ENCODE measurements at regions not wholly inside any gene's neighbourhood (a gene's known extent, or its start where the extent isn't known, plus 50 kb on each side); places are given as distances from the start of the nearest gene placed in this dataset.
"Not testable (repeated sequence)": the region's sequence is repeated elsewhere in the genome, so short reads cannot be mapped to it uniquely, and the experiment has no call there.

- TF ChIP-seq, protein P1, sequence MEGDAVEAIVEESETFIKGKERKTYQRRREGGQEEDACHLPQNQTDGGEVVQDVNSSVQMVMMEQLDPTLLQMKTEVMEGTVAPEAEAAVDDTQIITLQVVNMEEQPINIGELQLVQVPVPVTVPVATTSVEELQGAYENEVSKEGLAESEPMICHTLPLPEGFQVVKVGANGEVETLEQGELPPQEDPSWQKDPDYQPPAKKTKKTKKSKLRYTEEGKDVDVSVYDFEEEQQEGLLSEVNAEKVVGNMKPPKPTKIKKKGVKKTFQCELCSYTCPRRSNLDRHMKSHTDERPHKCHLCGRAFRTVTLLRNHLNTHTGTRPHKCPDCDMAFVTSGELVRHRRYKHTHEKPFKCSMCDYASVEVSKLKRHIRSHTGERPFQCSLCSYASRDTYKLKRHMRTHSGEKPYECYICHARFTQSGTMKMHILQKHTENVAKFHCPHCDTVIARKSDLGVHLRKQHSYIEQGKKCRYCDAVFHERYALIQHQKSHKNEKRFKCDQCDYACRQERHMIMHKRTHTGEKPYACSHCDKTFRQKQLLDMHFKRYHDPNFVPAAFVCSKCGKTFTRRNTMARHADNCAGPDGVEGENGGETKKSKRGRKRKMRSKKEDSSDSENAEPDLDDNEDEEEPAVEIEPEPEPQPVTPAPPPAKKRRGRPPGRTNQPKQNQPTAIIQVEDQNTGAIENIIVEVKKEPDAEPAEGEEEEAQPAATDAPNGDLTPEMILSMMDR (IDR thresholded peaks at IDR 0.05): not testable (repeated sequence)
- not testable (repeated sequence) for TF ChIP-seq EP300 (IDR thresholded peaks at IDR 0.05); MAZ (IDR thresholded peaks at IDR 0.05; ENCODE audit: borderline replicate concordance, low read depth, low read length); POLR2A (IDR thresholded peaks at IDR 0.05; ENCODE audit: low read length); CEBPB (IDR thresholded peaks at IDR 0.05); RFX5 (IDR thresholded peaks at IDR 0.05); SMC3 (IDR thresholded peaks at IDR 0.05); ZNF302 (CRISPR knock-in tag; IDR thresholded peaks at IDR 0.05)
Measured at GRCh38 chr15:21565426-21565825, 125.1 kb upstream of the POTEB3 start.

All from A549 (cell line).